GM12875 (cell line): ENCODE measurements at regions not wholly inside any gene's neighbourhood (a gene's known extent, or its start where the extent isn't known, plus 50 kb on each side); places are given as distances from the start of the nearest gene placed in this dataset.
"Not testable (repeated sequence)": the region's sequence is repeated elsewhere in the genome, so short reads cannot be mapped to it uniquely, and the experiment has no call there.

Experiments
- H3K4me3 ChIP-seq: one replicate; pipeline ENCODE4 v1.5.1; 2011; ENCODE audit warnings: low read depth, low read length, control low read depth
- TF ChIP-seq, protein P1 (sequence below): IDR thresholded peaks from 2 replicates; pipeline ENCODE4 v1.5.1; 2011; ENCODE audit warnings: low read depth, mild to moderate bottlenecking, control low read depth, inconsistent platforms, low read length, moderate library complexity, borderline replicate concordance; ENCODE audit not compliant: insufficient read depth

DNA sequence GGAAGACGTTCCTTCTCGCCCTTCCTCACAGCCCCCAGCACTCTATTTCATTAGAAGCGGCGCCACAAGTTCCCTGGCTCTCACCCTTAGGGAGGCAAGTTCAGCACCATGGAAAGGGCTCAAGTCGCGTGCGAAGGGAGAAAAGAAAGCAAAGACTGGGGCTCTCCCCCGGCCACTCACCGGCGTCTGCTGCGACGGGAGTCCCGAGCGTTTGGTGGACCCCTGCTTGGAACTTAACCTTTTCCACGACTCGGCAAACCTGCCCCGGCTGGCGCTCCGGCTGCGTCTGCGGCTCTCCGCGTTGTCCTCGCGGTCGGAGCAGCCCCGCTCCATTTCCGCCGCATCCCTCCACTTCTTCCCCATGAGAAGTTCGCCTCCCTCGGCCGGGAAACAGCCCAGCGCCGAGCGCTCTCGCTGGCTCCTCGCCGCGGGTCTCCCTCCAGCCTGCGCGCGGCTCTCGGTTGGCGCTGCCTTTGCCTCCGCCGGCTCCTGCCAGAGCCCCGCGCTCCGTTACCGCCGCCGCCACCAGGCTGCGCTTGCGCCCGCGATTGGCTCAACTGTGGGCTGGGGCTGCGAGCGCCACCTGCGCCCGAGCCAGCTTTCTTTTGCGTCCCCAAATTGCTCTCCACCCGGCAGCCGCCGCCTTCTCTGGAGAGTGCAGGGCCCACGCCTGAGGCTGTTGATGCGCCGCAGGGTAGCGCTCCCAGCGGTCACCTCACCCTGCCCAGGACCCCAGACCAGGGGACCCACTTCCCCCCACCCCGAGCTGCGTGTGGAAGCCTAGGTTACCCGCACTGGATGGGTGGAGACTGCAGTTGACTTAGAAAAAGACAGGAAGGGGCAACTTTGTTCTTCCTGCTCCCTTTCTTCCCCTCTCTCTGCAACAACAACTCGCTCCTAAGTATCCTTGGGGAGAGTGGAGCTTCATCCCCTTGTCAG is 321.6 kb downstream of the CEMIP2 start:
- TF ChIP-seq, protein P1, sequence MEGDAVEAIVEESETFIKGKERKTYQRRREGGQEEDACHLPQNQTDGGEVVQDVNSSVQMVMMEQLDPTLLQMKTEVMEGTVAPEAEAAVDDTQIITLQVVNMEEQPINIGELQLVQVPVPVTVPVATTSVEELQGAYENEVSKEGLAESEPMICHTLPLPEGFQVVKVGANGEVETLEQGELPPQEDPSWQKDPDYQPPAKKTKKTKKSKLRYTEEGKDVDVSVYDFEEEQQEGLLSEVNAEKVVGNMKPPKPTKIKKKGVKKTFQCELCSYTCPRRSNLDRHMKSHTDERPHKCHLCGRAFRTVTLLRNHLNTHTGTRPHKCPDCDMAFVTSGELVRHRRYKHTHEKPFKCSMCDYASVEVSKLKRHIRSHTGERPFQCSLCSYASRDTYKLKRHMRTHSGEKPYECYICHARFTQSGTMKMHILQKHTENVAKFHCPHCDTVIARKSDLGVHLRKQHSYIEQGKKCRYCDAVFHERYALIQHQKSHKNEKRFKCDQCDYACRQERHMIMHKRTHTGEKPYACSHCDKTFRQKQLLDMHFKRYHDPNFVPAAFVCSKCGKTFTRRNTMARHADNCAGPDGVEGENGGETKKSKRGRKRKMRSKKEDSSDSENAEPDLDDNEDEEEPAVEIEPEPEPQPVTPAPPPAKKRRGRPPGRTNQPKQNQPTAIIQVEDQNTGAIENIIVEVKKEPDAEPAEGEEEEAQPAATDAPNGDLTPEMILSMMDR = 0 out of 2 replicates have a peak, but pooled peaks have one; percentile 13

DNA sequence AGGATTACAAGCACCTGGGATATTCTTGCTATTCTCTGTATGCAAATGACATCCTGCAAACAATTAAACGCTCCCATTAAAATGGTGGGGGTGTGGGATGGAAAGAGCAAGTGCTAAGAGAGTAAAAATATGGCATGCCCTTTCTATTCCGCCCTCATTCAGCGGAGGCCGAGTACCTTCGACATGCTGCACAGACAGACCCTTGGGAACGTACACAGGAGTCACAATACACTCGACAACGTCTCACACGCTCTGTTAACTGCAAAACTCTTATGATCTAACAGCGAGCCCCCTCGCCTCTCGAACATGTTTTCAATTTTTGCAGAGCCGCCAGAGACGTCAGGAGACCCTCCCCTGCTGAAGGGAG is 322.2 kb downstream of the CEMIP2 start:
- H3K4me3 ChIP-seq = no peak overlapping the region
- TF ChIP-seq, protein P1 = no peak

More for the DNA sequence above, 321.6 kb downstream of the CEMIP2 start:
- no peak overlapping the region for H3K4me3 ChIP-seq

DNA sequence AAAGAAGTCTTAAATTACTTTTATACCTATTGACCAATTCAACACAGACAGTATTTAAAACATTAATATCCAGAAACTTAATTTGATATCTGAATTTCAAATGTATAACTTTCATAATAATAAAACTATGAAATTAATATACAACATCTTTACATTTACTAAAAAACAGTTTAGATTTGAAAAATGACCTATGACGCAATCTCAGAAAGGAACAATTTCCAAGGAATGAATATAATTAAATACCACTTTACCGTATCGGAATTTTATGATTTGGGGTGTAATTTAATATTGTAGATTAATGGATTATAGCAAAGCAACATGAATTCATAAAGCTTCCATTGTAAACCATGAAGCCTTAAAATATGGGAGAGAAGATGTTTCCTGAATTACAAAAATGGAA is 321.5 kb upstream of the TRPM3 start:
- H3K4me3 ChIP-seq = no peak overlapping the region
- TF ChIP-seq, protein P1 = no peak

DNA sequence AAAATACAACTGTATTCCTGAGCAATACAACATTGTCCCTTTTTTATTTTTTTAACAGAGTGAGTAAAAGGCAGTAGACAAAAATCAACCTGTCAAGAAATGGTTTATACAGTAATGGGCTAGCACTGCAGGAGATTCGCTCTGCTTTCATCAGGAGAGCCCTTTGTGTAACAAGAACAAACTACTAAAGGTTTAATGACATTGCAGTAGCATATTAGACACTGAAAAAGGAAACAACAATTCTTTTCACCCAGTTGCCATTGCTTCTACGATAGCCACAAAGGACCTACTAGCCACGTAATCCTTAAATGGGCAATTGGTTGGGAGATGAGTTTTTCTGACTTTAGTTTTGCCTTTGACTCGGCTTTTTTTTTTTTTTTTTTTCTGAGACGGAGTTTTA is 319.8 kb upstream of the TRPM3 start:
- H3K4me3 ChIP-seq = no peak overlapping the region
- TF ChIP-seq, protein P1 = no peak

DNA sequence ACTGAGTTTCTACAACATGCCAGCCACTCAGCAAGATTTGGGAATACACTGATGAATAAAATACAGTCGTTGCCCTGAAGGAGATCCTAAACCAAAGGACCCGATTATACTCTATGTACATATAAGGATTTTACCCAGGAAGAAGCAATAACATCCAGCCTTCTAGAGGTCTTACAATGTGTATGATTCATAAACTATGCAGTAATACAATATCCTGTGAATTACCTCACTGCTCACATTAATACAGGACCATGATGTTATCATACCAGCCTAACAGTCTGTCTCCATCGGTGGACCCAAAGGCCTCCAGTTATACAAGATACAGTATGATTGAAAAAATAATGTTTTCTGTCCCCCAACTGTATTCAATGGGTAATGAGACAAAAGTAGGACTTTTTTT is 310.5 kb upstream of the TRPM3 start:
- TF ChIP-seq, protein P1 = no peak
- H3K4me3 ChIP-seq = no peak overlapping the region

DNA sequence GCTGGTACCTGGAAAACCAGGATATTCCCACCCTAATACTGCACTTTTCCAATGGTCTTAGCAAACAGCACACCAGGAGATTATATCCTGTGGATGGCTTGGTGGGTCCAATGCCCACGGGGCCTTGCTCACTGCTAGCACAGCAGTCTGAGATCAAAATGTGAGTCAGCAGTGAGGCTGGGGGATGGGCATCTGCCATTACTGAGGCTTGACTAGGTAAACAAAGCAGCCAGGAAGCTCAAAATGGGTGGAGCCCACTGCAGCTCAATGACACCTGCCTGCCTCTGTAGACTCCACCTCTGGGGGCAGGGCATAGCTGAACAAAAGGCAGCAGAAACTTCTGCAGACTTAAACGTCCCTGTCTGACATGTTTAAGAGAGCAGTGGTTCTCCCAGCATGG is 285.9 kb upstream of the TRPM3 start:
- not testable (repeated sequence) for H3K4me3 ChIP-seq

DNA sequence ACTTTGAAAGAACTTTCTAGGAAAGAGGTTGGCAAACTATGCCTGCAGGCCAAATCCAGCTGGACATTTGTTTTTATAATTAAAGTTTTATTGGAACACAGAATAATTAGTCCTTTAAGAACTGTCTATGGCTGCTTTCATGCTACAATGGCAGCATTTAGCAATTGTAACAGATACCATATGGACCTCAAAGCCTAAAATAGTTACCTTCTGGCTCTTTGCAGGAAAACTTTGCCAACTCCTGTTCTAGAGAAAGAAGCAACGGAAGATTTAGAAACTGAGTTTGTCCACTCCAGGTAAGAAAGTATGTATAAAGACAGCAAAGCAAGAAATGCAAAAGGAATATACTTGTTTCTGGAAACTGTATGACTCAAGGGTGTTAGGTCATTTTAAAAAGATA is 281.7 kb upstream of the TRPM3 start:
- no peak overlapping the region for H3K4me3 ChIP-seq
- TF ChIP-seq, protein P1 = no peak
